Activated CD8-positive, alpha-beta memory T cell treated with anti-CD3 and anti-CD28 coated beads for 1 hour (primary cell): ENCODE measurements at regions not wholly inside any gene's neighbourhood (a gene's known extent, or its start where the extent isn't known, plus 50 kb on each side); places are given as distances from the start of the nearest gene placed in this dataset.
"Not testable (repeated sequence)": the region's sequence is repeated elsewhere in the genome, so short reads cannot be mapped to it uniquely, and the experiment has no call there.

Experiments
- DNase-seq, 2 donors: peaks; one replicate each; pipeline ENCODE4 v3.0.0-alpha.2; 2020; ENCODE audit warnings: low read depth in 1 of 2; ENCODE audit errors: extremely low read depth in 1 of 2

GRCh38 chr18:40356168-40356567 lies 1598.9 kb upstream of the PIK3C3 start:
- DNase-seq = no peak

GRCh38 chr18:40355726-40356125 lies 1599.3 kb upstream of the PIK3C3 start:
- no peak for DNase-seq

- DNase-seq = no peak
Measured at GRCh38 chr18:40348196-40348595, 1606.8 kb upstream of the PIK3C3 start.

GRCh38 chr18:40347261-40347660 lies 1607.8 kb upstream of the PIK3C3 start:
- DNase-seq = no peak

- no peak for DNase-seq
Measured at GRCh38 chr18:40346146-40346545, 1608.9 kb upstream of the PIK3C3 start.

- no peak for DNase-seq
Measured at GRCh38 chr18:40341701-40342100, 1613.3 kb upstream of the PIK3C3 start.

GRCh38 chr18:40338284-40338683 lies 1616.8 kb upstream of the PIK3C3 start:
- DNase-seq = no peak

- DNase-seq = no peak
Measured at GRCh38 chr18:40326985-40327384, 1628.0 kb upstream of the PIK3C3 start.

- DNase-seq = no peak
Measured at GRCh38 chr18:40325988-40326387, 1629.0 kb upstream of the PIK3C3 start.

- no peak for DNase-seq
Measured at GRCh38 chr18:40314199-40314598, 1640.8 kb upstream of the PIK3C3 start.

GRCh38 chr18:40313030-40313642 lies 1641.9 kb upstream of the PIK3C3 start:
- DNase-seq = no peak

- no peak for DNase-seq
Measured at GRCh38 chr18:40307627-40308026, 1647.4 kb upstream of the PIK3C3 start.

GRCh38 chr18:40296717-40297413 lies 1658.2 kb upstream of the PIK3C3 start:
- no peak for DNase-seq

- DNase-seq = no peak
Measured at GRCh38 chr18:40292985-40293710, 1661.9 kb upstream of the PIK3C3 start.

- DNase-seq = no peak
Measured at GRCh38 chr18:40283560-40283959, 1671.5 kb upstream of the PIK3C3 start.

- DNase-seq = not testable (repeated sequence)
Measured at GRCh38 chr18:40281356-40281755, 1673.7 kb upstream of the PIK3C3 start.

GRCh38 chr18:40274618-40275196 lies 1680.3 kb upstream of the PIK3C3 start:
- DNase-seq = no peak

- DNase-seq = no peak
Measured at GRCh38 chr18:40272630-40273231, 1682.3 kb upstream of the PIK3C3 start.

GRCh38 chr18:40259115-40259835 lies 1695.8 kb upstream of the PIK3C3 start:
- DNase-seq = no peak

GRCh38 chr18:40258311-40258710 lies 1696.7 kb upstream of the PIK3C3 start:
- no peak for DNase-seq

GRCh38 chr18:40250236-40250635 lies 1704.8 kb upstream of the PIK3C3 start:
- DNase-seq = no peak
